ENCODE measurements at regions not wholly inside any gene's neighbourhood (a gene's known extent, or its start where the extent isn't known, plus 50 kb on each side); places are given as distances from the start of the nearest gene placed in this dataset.

- H4K8ac ChIP-seq (ENCODE audit: low read depth in 2 of 2, low read length in 2 of 2), result peak overlapping the region; percentile 51 to 82; a peak in 3 of 4 replicates
- H3K18ac ChIP-seq (ENCODE audit: low read depth, low read length), result peak overlapping the region; percentile 98; the same call in 1 of the 2 replicates
- H2AFZ ChIP-seq (replicated peaks; ENCODE audit: low read length, poor library complexity), result no peak overlapping the region
- no peak for TF ChIP-seq RFX5 (IDR thresholded peaks at IDR 0.05; ENCODE audit: low read depth, low read length)
- TF ChIP-seq MAZ (IDR thresholded peaks at IDR 0.05; ENCODE audit: borderline replicate concordance, low read depth, low read length), result no peak
- TF ChIP-seq CHD1 (IDR thresholded peaks at IDR 0.05; ENCODE audit: low read depth, low read length), result no peak
- TF ChIP-seq CTCF (conservative IDR thresholded peaks at IDR 0.05; ENCODE audit: low read depth, low read length), result no peak
- no peak for TF ChIP-seq FOS (IDR thresholded peaks at IDR 0.05; ENCODE audit: low read depth, low read length)
- TF ChIP-seq MAFK (IDR thresholded peaks at IDR 0.05; ENCODE audit: low read depth, low read length), result no peak
- no peak for TF ChIP-seq RAD21 (IDR thresholded peaks at IDR 0.05; ENCODE audit: low read length)
- TF ChIP-seq MXI1 (IDR thresholded peaks at IDR 0.05; ENCODE audit: borderline replicate concordance, low read depth, low read length), result no peak
- TF ChIP-seq BHLHE40 (IDR thresholded peaks at IDR 0.05; ENCODE audit: low read depth, low read length), result no peak
- no peak for TF ChIP-seq ELK1 (IDR thresholded peaks at IDR 0.05; ENCODE audit: borderline replicate concordance, low read depth, low read length)
- TF ChIP-seq, protein P1, sequence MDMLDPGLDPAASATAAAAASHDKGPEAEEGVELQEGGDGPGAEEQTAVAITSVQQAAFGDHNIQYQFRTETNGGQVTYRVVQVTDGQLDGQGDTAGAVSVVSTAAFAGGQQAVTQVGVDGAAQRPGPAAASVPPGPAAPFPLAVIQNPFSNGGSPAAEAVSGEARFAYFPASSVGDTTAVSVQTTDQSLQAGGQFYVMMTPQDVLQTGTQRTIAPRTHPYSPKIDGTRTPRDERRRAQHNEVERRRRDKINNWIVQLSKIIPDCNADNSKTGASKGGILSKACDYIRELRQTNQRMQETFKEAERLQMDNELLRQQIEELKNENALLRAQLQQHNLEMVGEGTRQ (IDR thresholded peaks at IDR 0.05; ENCODE audit: low read depth, low read length), result no peak
- no peak for TF ChIP-seq NFE2L2 (IDR thresholded peaks at IDR 0.05; ENCODE audit: low read depth, low read length)
- H3K9me3 ChIP-seq (ENCODE audit: control insufficient read depth, insufficient read depth, low read length), result no peaks in the 10 kb centered on the region
- ATAC-seq (ENCODE audit: low read depth) (no peak), DNase-seq (no peak)
- no peak overlapping the region for H2AK9ac ChIP-seq (replicated peaks; ENCODE audit: low read depth, low read length, poor library complexity)
- H3K4ac ChIP-seq (ENCODE audit: low read depth, low read length), result peak overlapping the region; percentile 69
- peak overlapping the region; percentile 73 for H2AK5ac ChIP-seq (ENCODE audit: low read depth, low read length)
- H3K4me1 ChIP-seq (ENCODE audit: control insufficient read depth, insufficient read depth, low read length), result peaks cover 14% of the 10 kb centered on the region
- no peak overlapping the region for H3K27ac ChIP-seq (ENCODE audit: insufficient read depth, low read length)
- H4K5ac ChIP-seq (ENCODE audit: low read depth, low read length), result peak overlapping the region; percentile 60; the same call in 1 of the 2 replicates
- H2BK5ac ChIP-seq (ENCODE audit: low read depth, low read length, poor library complexity, severe bottlenecking), result peak overlapping the region; percentile 86
- H3K27me3 ChIP-seq (ENCODE audit: control insufficient read depth, insufficient read depth, low read length), result no peaks in the 10 kb centered on the region
- H3K4me2 ChIP-seq (ENCODE audit: low read depth, low read length), result no peak overlapping the region
- CTCF ChIA-PET, result no interaction called here
- dilution Hi-C loops (cut with HindIII; ENCODE audit: low sequenced_read_pairs, unreplicated experiment) (no loop called here), intact Hi-C loops (cut with micrococcal nuclease) (loop anchor here (5.0 to 10.0 kb wide), 2 partner anchors 185 to 863 kb away; no protein-coding TSS in a partner anchor), in situ Hi-C loops (cut with MboI; ENCODE audit: low sequenced_read_pairs) (loop anchor here (10.0 kb wide), 1 partner anchor 267 kb away; the partner anchor contains the start of gene FZD8)
- H3K36me3 ChIP-seq (ENCODE audit: control insufficient read depth, insufficient read depth, low read length), result no peaks in the 10 kb centered on the region
- POLR2A ChIA-PET (ENCODE audit: unreplicated experiment), result no interaction called here
- H2BK120ac ChIP-seq (ENCODE audit: low read depth, low read length), result peak overlapping the region; percentile 89
- H2BK20ac ChIP-seq (ENCODE audit: low read depth, low read length), result peak overlapping the region; percentile 96
- 100% methylated on average over 1 of the region's 2 CpGs; no CpG with 5 or more reads in 1 of the 2 experiments for WGBS, 2 experiments (ENCODE audit: extremely low coverage in 2 of 2, insufficient read length in 1 of 2)
- H3K9ac ChIP-seq (ENCODE audit: low read depth, low read length), result no peak overlapping the region
- no peak overlapping the region for H3K4me3 ChIP-seq (ENCODE audit: insufficient read depth, low read depth, low read length)
- BruUV-seq (replicated peaks), result no TSS peak
- H2BK15ac ChIP-seq (ENCODE audit: low read depth, low read length), result peak overlapping the region; percentile 98
- 0 out of 2 replicates have a peak overlapping the region, but pooled peaks have one; percentile 12 for H3K23ac ChIP-seq (ENCODE audit: low read depth, low read length)
- H3K79me1 ChIP-seq (ENCODE audit: low read depth in 1 of 2, low read length in 2 of 2), result no peaks in the 10 kb centered on the region
- no peaks in the 10 kb centered on the region for H4K20me1 ChIP-seq (ENCODE audit: insufficient read depth, low read length)
- H3K56ac ChIP-seq (ENCODE audit: extremely low read depth, insufficient read depth, low read length), result no peak overlapping the region
- peak overlapping the region; percentile 72; the same call in 1 of the 2 replicates for H4K91ac ChIP-seq (ENCODE audit: insufficient read depth, low read depth, low read length)
- peaks cover 5% of the 10 kb centered on the region for H3K9me1 ChIP-seq (ENCODE audit: insufficient read depth, low read length)
- H3K14ac ChIP-seq (replicated peaks; ENCODE audit: low read depth, low read length), result peak overlapping the region; percentile 14; the same call in 1 of the 2 replicates
Observed at GRCh38 chr10:35911954-35912353, 269.9 kb upstream of the FZD8 start.

Data from IMR-90 (cell line).